ENCODE measurements at regions not wholly inside any gene's neighbourhood (a gene's known extent, or its start where the extent isn't known, plus 50 kb on each side); places are given as distances from the start of the nearest gene placed in this dataset.

GRCh38 chr10:106252541-106252940, 912.0 kb downstream of the SORCS1 start:
- Histone ChIP-seq H2AFZ (ENCODE audit: low read length) (no peak overlapping the region), H3K27me3 (ENCODE audit: insufficient read depth, low read length) (no peaks in the 10 kb centered on the region), H3K4me1 (ENCODE audit: insufficient read depth, low read length) (no peaks in the 10 kb centered on the region), H3K36me3 (ENCODE audit: insufficient read depth, low read length) (no peaks in the 10 kb centered on the region), H3K4me3 (ENCODE audit: insufficient read depth, low read length) (no peak overlapping the region), H3K79me2 (ENCODE audit: insufficient read depth, low read length) (no peaks in the 10 kb centered on the region), H3K4me2 (ENCODE audit: insufficient read depth, low read length) (no peak overlapping the region), H3K27ac (ENCODE audit: low read depth, low read length) (no peak overlapping the region), H4K20me1 (ENCODE audit: insufficient read depth, low read length) (no peaks in the 10 kb centered on the region), H3K9me3 (ENCODE audit: low read depth, low read length) (no peaks in the 10 kb centered on the region)
- no peak for TF ChIP-seq CTCF (IDR thresholded peaks at IDR 0.05; ENCODE audit: extremely low read depth, low read depth, low read length)
- no peak for DNase-seq (ENCODE audit: insufficient read length, low spot score, missing footprints)

DNA sequence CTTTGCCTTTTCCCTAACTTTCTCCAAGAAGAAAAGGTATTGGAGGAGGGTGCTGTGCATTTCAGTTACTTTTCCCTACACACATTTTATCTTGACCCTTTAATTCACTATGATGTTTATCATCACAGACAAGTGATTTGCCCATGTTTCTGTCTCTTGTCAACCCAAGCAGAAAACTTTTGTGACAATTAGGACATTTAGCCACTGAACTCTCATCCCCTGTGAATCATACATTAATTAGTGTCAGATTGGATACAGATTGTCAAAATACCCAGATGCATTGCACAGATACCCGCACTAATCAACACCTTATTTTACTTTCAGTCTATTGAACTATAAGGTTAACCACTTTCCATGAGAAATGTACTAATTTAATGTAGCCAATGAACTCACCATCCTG, 912.9 kb downstream of the SORCS1 start:
- no peaks in the 10 kb centered on the region for H3K27me3 ChIP-seq (ENCODE audit: insufficient read depth, low read length)

DNA sequence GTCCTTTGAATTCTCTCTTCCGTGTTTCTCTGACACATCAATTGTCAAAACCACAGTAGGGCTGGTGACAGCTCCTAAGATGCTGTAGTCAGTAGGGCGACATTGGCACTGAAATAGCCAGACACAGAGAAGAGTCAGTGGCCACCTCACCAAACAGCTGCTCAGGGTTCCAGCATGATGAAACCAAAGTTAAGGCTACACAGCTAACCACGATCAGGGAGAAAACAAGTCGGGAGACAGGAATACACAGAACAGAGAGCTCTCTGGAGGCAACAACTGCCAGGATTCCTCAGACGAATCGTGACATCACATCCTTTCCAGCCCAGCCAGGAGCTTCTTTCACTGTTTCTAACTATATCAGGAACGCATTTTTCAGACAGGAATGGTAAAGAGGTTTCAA, 922.2 kb downstream of the SORCS1 start:
- Histone ChIP-seq H3K79me2 (ENCODE audit: insufficient read depth, low read length) (no peaks in the 10 kb centered on the region), H3K9me3 (ENCODE audit: low read depth, low read length) (peaks cover 3% of the 10 kb centered on the region), H3K36me3 (ENCODE audit: insufficient read depth, low read length) (no peaks in the 10 kb centered on the region), H3K27me3 (ENCODE audit: insufficient read depth, low read length) (no peaks in the 10 kb centered on the region), H3K4me1 (ENCODE audit: insufficient read depth, low read length) (no peaks in the 10 kb centered on the region), H3K4me2 (ENCODE audit: insufficient read depth, low read length) (no peak overlapping the region), H4K20me1 (ENCODE audit: insufficient read depth, low read length) (no peaks in the 10 kb centered on the region), H3K27ac (ENCODE audit: low read depth, low read length) (no peak overlapping the region), H2AFZ (ENCODE audit: low read length) (no peak overlapping the region), H3K4me3 (ENCODE audit: insufficient read depth, low read length) (no peak overlapping the region)
- no peak for DNase-seq (ENCODE audit: insufficient read length, low spot score, missing footprints)
- no peak for TF ChIP-seq CTCF (IDR thresholded peaks at IDR 0.05; ENCODE audit: extremely low read depth, low read depth, low read length)

More for the DNA sequence above, 912.9 kb downstream of the SORCS1 start:
- Histone ChIP-seq H3K27ac (ENCODE audit: low read depth, low read length) (no peak overlapping the region), H4K20me1 (ENCODE audit: insufficient read depth, low read length) (no peaks in the 10 kb centered on the region), H3K4me2 (ENCODE audit: insufficient read depth, low read length) (no peak overlapping the region), H3K4me3 (ENCODE audit: insufficient read depth, low read length) (no peak overlapping the region), H3K4me1 (ENCODE audit: insufficient read depth, low read length) (no peaks in the 10 kb centered on the region), H3K9me3 (ENCODE audit: low read depth, low read length) (no peaks in the 10 kb centered on the region), H3K36me3 (ENCODE audit: insufficient read depth, low read length) (no peaks in the 10 kb centered on the region), H3K79me2 (ENCODE audit: insufficient read depth, low read length) (no peaks in the 10 kb centered on the region), H2AFZ (ENCODE audit: low read length) (no peak overlapping the region)
- no peak for DNase-seq (ENCODE audit: insufficient read length, low spot score, missing footprints)
- no peak for TF ChIP-seq CTCF (IDR thresholded peaks at IDR 0.05; ENCODE audit: extremely low read depth, low read depth, low read length)

GRCh38 chr10:106226828-106227227, 937.7 kb downstream of the SORCS1 start:
- H2AFZ ChIP-seq (ENCODE audit: low read length) = no peak overlapping the region
- H4K20me1 ChIP-seq (ENCODE audit: insufficient read depth, low read length) = no peaks in the 10 kb centered on the region
- TF ChIP-seq CTCF (IDR thresholded peaks at IDR 0.05; ENCODE audit: extremely low read depth, low read depth, low read length) = no peak
- H3K4me1 ChIP-seq (ENCODE audit: insufficient read depth, low read length) = no peaks in the 10 kb centered on the region
- no peaks in the 10 kb centered on the region for H3K36me3 ChIP-seq (ENCODE audit: insufficient read depth, low read length)
- no peaks in the 10 kb centered on the region for H3K9me3 ChIP-seq (ENCODE audit: low read depth, low read length)
- H3K4me3 ChIP-seq (ENCODE audit: insufficient read depth, low read length) = no peak overlapping the region
- no peaks in the 10 kb centered on the region for H3K79me2 ChIP-seq (ENCODE audit: insufficient read depth, low read length)
- DNase-seq (ENCODE audit: insufficient read length, low spot score, missing footprints) = no peak
- no peak overlapping the region for H3K4me2 ChIP-seq (ENCODE audit: insufficient read depth, low read length)
- H3K27me3 ChIP-seq (ENCODE audit: insufficient read depth, low read length) = no peaks in the 10 kb centered on the region
- no peak overlapping the region for H3K27ac ChIP-seq (ENCODE audit: low read depth, low read length)
